GM21576 (cell line): ENCODE measurements at regions not wholly inside any gene's neighbourhood (a gene's known extent, or its start where the extent isn't known, plus 50 kb on each side); places are given as distances from the start of the nearest gene placed in this dataset.
A peak's percentile ranks its signal among the peaks of the same experiment; 100 is the strongest.

Source experiments
- ATAC-seq: cut with Tn5 transposase; IDR thresholded peaks from one replicate; pipeline ENCODE4 v1.9.1; 2021; ENCODE audit warnings: mild to moderate bottlenecking, moderate library complexity; ENCODE audit not compliant: unreplicated experiment

GRCh38 chr1:172883387-172883791 lies 167.4 kb downstream of the TNFSF18 start:
- ATAC-seq, result no peak

GRCh38 chr1:172883844-172884243 lies 166.9 kb downstream of the TNFSF18 start:
- no peak for ATAC-seq

DNA sequence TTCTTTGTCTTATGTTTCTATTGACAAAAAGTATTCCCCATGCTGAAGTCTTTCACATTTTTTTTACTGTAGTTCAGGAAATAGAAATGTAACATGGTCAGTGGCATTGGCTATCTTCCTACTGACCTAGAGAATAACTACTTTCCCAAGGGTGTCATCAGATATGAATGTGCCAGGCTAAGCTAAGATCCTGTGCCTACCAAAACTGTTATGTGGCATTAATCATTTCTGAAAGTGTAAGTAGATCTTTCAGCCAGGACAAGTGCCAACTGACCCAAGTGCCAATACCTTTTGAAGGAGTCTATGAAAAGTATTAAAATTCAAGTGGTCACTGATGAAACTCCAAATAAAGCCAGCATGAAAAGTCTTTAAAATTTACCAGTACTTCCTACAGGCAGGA lies 165.3 kb downstream of the TNFSF18 start:
- no peak for ATAC-seq

- no peak for ATAC-seq
Observed at GRCh38 chr1:172885971-172886370, 164.8 kb downstream of the TNFSF18 start.

DNA sequence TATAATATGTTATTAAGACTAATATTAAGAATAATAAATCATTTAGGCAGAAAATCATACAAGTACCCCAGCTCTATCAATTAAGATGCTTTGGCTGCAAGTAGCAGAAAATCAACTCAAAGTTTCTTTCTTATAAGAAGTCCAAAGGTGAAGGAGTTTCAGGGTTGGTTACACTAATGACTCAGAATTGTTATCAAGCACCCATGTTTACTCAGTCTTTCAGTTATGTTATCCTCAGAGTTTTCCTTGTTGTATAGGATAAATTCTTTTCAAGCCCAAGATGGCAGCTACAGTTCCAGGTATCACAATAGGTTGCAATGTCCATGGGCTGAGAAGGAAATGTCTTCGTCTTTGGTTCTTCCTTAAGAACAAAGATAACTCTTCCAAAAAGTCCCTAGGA lies 163.6 kb downstream of the TNFSF18 start:
- ATAC-seq, result no peak

- no peak for ATAC-seq
Observed at GRCh38 chr1:172893146-172893841, 157.4 kb downstream of the TNFSF18 start.

- ATAC-seq, result peak; percentile 21
Observed at GRCh38 chr1:172894349-172895049, 156.2 kb downstream of the TNFSF18 start.

- peak; percentile 82 for ATAC-seq
Observed at GRCh38 chr1:172895050-172895460, 155.7 kb downstream of the TNFSF18 start.

DNA sequence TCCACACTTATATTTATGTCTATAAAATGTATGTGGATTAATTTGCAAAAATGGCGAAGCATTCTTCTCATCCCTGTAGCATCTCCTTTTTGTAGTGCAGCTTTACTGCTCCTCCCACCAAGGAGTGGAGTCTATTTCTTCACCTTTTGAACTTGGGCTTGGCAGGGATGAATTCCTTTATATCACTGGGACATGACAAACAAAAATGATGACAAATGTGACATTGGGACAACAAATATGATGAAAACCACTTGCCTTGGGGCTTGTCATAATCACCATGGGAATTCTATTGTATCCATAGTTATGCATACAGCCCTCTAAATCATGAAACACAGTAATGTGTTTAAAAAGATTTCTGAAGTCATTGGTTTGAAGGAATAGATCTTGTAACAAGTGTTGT lies 155.0 kb downstream of the TNFSF18 start:
- ATAC-seq, result no peak

DNA sequence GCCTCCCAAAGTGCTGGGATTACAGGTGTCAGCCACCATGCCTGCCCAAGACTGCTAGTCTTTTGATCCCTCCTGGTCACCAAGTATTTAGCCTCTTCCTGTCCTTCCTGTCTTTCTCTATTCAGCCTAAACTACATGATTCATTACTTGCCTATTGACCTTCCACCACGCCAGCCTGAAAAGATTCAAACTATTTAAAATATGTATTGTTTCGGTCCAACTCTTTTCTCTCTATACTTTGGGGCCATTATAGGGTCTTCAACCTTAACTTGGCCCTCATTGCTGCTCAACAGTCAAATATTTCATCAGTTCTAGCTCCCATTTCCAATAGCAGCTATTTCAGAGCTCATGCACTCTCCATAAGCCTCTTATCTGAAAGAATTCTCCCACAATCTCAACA lies 153.0 kb downstream of the TNFSF18 start:
- ATAC-seq, result no peak

DNA sequence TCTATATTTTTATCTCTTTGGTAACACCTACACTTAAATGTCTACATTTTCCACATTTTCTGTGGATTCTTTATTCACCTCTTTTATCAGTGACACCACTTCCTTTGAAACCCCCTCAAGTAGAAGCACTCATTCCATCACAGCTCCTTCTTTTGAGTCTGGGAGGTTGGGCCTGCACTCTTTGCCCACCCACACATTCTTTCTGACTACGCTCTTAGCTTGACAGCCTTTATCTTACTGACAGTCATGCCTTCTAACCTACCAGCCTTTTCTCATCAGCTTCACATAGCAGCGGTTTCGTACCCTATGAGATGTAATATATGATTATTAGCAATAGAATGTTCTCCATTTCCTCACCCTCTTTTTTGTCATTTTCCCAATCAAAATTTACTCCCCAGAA lies 151.9 kb downstream of the TNFSF18 start:
- no peak for ATAC-seq

DNA sequence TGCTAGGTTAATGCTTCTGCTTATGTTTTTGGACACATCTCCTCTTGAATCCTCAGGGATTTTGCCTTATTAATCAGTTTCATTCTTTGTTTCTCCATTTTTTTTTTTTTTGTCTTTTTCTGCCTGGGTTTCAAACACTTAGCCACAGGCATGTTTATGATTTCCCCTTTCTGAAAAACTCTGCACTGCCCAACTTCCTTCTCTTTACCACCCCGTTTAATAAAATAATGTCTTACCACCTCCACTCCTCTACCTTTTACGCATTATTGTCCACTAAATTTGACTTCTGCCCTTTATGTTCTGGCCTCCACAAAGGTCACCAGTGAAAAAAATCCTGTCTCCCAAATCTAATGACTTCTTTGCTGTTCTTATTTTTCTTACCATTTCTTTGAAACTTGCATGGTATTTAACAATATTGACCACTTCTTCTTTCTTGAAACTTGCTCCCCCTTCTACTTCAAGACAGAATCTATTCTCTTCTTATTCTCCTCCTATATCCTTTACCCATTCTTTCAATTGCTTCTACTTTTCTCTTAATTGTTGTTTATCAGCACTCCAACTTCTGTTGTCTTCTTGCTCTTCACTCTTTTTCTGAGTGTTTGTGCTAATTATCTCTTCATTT lies 150.3 kb downstream of the TNFSF18 start:
- no peak for ATAC-seq

GRCh38 chr1:172902200-172902599 lies 148.5 kb downstream of the TNFSF18 start:
- ATAC-seq, result no peak

GRCh38 chr1:172902861-172903381 lies 147.8 kb downstream of the TNFSF18 start:
- ATAC-seq, result no peak

GRCh38 chr1:172903581-172904220 lies 147.0 kb downstream of the TNFSF18 start:
- ATAC-seq, result no peak

GRCh38 chr1:172905452-172905851 lies 145.3 kb downstream of the TNFSF18 start:
- ATAC-seq, result no peak

- no peak for ATAC-seq
Observed at GRCh38 chr1:172906778-172907592, 143.8 kb downstream of the TNFSF18 start.

DNA sequence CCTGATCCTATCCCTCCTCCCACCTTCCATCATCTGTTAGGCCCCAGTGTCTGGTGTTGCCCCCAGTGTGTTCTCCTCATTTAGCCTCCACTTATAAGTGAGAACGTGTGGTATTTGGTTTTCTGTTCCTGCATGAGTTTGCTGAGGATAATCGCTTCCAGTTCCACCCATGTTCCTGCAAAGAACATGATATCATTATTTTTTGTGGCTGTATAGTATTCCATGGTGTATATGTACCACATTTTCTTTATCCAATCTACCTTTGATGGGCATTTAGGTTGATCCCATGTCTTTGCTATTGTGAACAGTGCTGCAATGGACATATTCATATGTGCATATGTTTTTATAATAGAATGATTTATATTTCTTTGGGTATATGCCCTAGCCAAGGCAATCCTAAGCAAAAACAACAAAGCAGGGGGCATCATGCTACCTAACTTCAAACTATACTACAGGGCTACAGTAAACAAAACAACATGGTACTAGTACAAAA lies 142.9 kb downstream of the TNFSF18 start:
- no peak for ATAC-seq

DNA sequence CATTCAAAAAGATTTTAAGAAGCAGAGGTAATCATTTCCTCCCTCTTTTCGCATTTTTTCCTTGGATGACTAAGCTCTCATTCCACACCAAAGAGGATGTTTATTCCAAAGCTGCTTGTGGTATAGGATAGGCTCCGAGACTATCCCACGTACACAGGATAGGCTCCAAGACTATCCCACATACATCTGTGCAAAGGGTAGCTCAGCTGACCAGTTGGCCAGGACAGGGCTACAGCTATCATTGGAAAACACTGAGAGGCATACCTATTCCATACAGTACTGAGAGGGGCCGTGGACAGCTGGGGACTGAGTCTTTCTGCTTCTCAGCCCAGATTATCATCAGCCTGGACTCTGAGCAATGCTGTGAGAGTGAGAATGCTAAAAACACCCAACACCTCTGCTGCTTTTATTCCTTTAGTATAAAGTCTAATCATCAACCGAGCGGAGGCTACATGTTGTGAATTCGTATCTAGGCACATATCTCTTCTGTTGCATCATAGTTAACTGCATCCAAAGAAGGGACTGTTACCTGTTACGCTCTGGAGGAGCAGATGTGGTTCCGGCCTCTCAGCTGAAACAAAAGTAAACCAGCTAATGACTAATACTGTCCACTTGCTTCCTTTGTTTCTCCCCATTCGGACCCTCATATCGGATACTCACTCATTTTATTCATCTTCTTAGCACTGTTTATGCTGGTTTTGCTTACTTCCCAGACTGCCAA lies 141.0 kb downstream of the TNFSF18 start:
- no peak for ATAC-seq

DNA sequence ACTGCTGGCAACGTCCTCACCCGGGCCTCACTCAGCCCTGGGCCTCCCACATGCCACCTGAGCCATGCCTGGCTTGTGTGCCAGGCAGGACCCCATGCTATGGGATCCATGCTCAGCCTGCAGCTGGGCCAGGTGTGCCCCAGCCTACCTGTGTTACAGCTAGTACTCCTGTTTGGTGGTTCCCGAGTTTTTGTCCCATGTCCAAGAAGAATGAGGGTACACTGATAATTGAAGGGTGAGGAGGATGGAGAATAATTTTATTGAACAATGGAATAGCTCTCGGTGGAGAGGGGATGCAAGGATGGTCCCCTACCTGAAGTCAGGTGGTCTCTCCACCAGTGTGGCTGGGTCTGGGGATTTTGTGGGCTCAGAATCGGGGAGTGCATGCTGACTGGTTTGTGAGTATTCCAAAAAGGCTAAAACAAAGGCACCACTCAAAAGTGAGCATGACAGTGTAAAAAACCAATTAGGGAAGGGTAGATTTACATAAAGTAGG lies 137.9 kb downstream of the TNFSF18 start:
- no peak for ATAC-seq
